ENCODE measurements at regions not wholly inside any gene's neighbourhood (a gene's known extent, or its start where the extent isn't known, plus 50 kb on each side); places are given as distances from the start of the nearest gene placed in this dataset.
"Not testable (repeated sequence)": the region's sequence is repeated elsewhere in the genome, so short reads cannot be mapped to it uniquely, and the experiment has no call there.

- H3K27me3 ChIP-seq (replicated peaks; ENCODE audit: control insufficient read depth, insufficient read depth, low read length): no peaks in the 10 kb centered on the region
- no peaks in the 10 kb centered on the region for H3K36me3 ChIP-seq (ENCODE audit: control insufficient read depth, insufficient read depth, low read length)
- DNase-seq (ENCODE audit: extremely low read depth, insufficient read length): no peak
- TF ChIP-seq CTCF (IDR thresholded peaks at IDR 0.05; ENCODE audit: insufficient read depth, low read length, poor library complexity, severe bottlenecking): no peak
- no peak overlapping the region for H3K4me3 ChIP-seq (replicated peaks; ENCODE audit: low read depth, low read length)
Observed at GRCh38 chr3:72165317-72165716, 380.4 kb upstream of the PROK2 start.

GRCh38 chr3:72164635-72164978 is 379.7 kb upstream of the PROK2 start:
- no peak for DNase-seq (ENCODE audit: extremely low read depth, insufficient read length)
- Histone ChIP-seq H3K4me3 (replicated peaks; ENCODE audit: low read depth, low read length) (no peak overlapping the region), H3K36me3 (ENCODE audit: control insufficient read depth, insufficient read depth, low read length) (no peaks in the 10 kb centered on the region), H3K27me3 (replicated peaks; ENCODE audit: control insufficient read depth, insufficient read depth, low read length) (no peaks in the 10 kb centered on the region)
- no peak for TF ChIP-seq CTCF (IDR thresholded peaks at IDR 0.05; ENCODE audit: insufficient read depth, low read length, poor library complexity, severe bottlenecking)

GRCh38 chr3:72163809-72164634 is 379.1 kb upstream of the PROK2 start:
- no peak for TF ChIP-seq CTCF (IDR thresholded peaks at IDR 0.05; ENCODE audit: insufficient read depth, low read length, poor library complexity, severe bottlenecking)
- Histone ChIP-seq H3K36me3 (ENCODE audit: control insufficient read depth, insufficient read depth, low read length) (no peaks in the 10 kb centered on the region), H3K4me3 (replicated peaks; ENCODE audit: low read depth, low read length) (no peak overlapping the region), H3K27me3 (replicated peaks; ENCODE audit: control insufficient read depth, insufficient read depth, low read length) (no peaks in the 10 kb centered on the region)
- peak; percentile 90 for DNase-seq (ENCODE audit: extremely low read depth, insufficient read length)

GRCh38 chr3:72162649-72163184 is 377.8 kb upstream of the PROK2 start:
- Histone ChIP-seq H3K36me3 (ENCODE audit: control insufficient read depth, insufficient read depth, low read length) (no peaks in the 10 kb centered on the region), H3K4me3 (replicated peaks; ENCODE audit: low read depth, low read length) (no peak overlapping the region), H3K27me3 (replicated peaks; ENCODE audit: control insufficient read depth, insufficient read depth, low read length) (no peaks in the 10 kb centered on the region)
- DNase-seq (ENCODE audit: extremely low read depth, insufficient read length): peak; percentile 45
- no peak for TF ChIP-seq CTCF (IDR thresholded peaks at IDR 0.05; ENCODE audit: insufficient read depth, low read length, poor library complexity, severe bottlenecking)

GRCh38 chr3:72161881-72162595 is 377.1 kb upstream of the PROK2 start:
- peak; percentile 20 for DNase-seq (ENCODE audit: extremely low read depth, insufficient read length)
- no peaks in the 10 kb centered on the region for H3K27me3 ChIP-seq (replicated peaks; ENCODE audit: control insufficient read depth, insufficient read depth, low read length)
- TF ChIP-seq CTCF (IDR thresholded peaks at IDR 0.05; ENCODE audit: insufficient read depth, low read length, poor library complexity, severe bottlenecking): no peak
- no peak overlapping the region for H3K4me3 ChIP-seq (replicated peaks; ENCODE audit: low read depth, low read length)
- no peaks in the 10 kb centered on the region for H3K36me3 ChIP-seq (ENCODE audit: control insufficient read depth, insufficient read depth, low read length)

- H3K4me3 ChIP-seq (replicated peaks; ENCODE audit: low read depth, low read length); H3K36me3 ChIP-seq (ENCODE audit: control insufficient read depth, insufficient read depth, low read length); DNase-seq (ENCODE audit: extremely low read depth, insufficient read length); H3K27me3 ChIP-seq (replicated peaks; ENCODE audit: control insufficient read depth, insufficient read depth, low read length): not testable (repeated sequence)
Observed at GRCh38 chr3:72161285-72161684, 376.3 kb upstream of the PROK2 start.
